Kidney epithelial cell (primary cell): ENCODE measurements at regions not wholly inside any gene's neighbourhood (a gene's known extent, or its start where the extent isn't known, plus 50 kb on each side); places are given as distances from the start of the nearest gene placed in this dataset.

ENCODE experiments used
- DNase-seq: peaks from one replicate; pipeline ENCODE4 v3.0.0-alpha.2; 2010; ENCODE audit warnings: low read depth
- H3K27me3 ChIP-seq: 2 replicates; pipeline ENCODE4 v1.6.0; 2011; ENCODE audit warnings: low read length; ENCODE audit not compliant: control insufficient read depth, insufficient read depth
- H3K36me3 ChIP-seq: 2 replicates; pipeline ENCODE4 v1.5.1; 2011; ENCODE audit warnings: low read length; ENCODE audit not compliant: control insufficient read depth, insufficient read depth
- H3K4me3 ChIP-seq: 2 replicates; pipeline ENCODE4 v1.5.1; 2011; ENCODE audit warnings: low read depth, mild to moderate bottlenecking, control low read depth, low read length
- TF ChIP-seq, protein P1 (sequence below): IDR thresholded peaks from 2 replicates; pipeline ENCODE4 v1.5.1; 2011; ENCODE audit warnings: mild to moderate bottlenecking, moderate library complexity, low read length, control low read depth, inconsistent platforms; ENCODE audit not compliant: insufficient read depth, poor library complexity, severe bottlenecking

DNA sequence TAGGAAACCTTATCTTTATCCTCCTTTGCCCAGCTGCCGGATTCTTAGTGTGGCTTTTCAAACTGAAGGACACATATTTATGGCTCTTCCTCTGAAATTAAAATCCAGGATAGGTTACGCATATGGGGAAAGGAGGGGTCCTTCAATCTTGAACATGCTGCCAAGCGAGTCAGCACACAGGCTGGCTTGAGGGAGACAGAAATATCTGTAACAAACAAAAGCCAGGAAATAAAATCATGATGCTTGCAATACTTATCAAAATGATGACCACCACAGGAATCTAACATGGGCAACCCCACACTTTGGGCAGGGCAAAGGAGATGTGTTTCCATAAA is 196.4 kb upstream of the LDB2 start:
- TF ChIP-seq, protein P1, sequence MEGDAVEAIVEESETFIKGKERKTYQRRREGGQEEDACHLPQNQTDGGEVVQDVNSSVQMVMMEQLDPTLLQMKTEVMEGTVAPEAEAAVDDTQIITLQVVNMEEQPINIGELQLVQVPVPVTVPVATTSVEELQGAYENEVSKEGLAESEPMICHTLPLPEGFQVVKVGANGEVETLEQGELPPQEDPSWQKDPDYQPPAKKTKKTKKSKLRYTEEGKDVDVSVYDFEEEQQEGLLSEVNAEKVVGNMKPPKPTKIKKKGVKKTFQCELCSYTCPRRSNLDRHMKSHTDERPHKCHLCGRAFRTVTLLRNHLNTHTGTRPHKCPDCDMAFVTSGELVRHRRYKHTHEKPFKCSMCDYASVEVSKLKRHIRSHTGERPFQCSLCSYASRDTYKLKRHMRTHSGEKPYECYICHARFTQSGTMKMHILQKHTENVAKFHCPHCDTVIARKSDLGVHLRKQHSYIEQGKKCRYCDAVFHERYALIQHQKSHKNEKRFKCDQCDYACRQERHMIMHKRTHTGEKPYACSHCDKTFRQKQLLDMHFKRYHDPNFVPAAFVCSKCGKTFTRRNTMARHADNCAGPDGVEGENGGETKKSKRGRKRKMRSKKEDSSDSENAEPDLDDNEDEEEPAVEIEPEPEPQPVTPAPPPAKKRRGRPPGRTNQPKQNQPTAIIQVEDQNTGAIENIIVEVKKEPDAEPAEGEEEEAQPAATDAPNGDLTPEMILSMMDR = no peak
- H3K4me3 ChIP-seq = no peak overlapping the region
- DNase-seq = no peak
- no peaks in the 10 kb centered on the region for H3K27me3 ChIP-seq
- no peaks in the 10 kb centered on the region for H3K36me3 ChIP-seq

DNA sequence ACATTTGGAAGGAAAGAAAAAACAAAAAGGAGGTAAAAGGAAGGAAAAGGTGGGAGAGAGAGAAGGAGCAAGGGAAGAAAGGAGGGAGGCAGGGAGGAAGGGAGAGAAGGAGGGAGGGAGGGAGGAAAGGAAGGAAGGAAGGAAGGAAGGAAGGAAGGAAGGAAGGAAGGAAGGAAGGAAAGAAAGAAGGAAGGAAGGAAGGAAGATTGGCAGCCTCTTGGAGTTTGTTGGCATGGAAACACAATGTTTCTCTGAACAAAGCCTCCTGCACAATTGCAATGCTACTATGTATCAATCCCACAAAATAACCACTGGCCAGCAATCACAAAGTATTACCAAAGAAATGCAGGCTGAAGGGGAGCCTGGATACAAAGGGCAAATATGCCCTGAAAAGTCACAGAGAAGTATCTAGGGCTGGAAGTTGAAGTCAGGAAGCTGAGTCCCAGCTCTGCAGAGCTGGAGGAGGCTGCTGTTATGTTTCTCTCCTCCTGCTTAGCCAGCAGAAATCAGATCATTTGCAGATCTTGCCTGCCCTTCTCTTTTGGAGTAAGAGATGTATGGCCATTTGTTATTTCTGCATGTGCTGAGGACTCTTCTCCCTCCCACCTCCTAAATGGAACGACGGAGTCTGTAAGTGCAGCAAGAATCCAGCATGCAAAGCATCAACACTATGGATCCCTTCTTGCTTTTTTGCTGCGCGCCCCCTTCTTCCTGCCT is 195.9 kb upstream of the LDB2 start:
- DNase-seq = no peak
- H3K27me3 ChIP-seq = no peaks in the 10 kb centered on the region
- H3K4me3 ChIP-seq = no peak overlapping the region
- TF ChIP-seq, protein P1 = no peak
- no peaks in the 10 kb centered on the region for H3K36me3 ChIP-seq

- TF ChIP-seq, protein P1 = no peak
- Histone ChIP-seq H3K27me3 (no peaks in the 10 kb centered on the region), H3K4me3 (no peak overlapping the region), H3K36me3 (no peaks in the 10 kb centered on the region)
- DNase-seq = no peak
Measured at GRCh38 chr4:17093481-17093880, 195.0 kb upstream of the LDB2 start.

GRCh38 chr4:17092736-17093437 is 194.4 kb upstream of the LDB2 start:
- TF ChIP-seq, protein P1 = no peak
- Histone ChIP-seq H3K27me3 (no peaks in the 10 kb centered on the region), H3K36me3 (no peaks in the 10 kb centered on the region), H3K4me3 (no peak overlapping the region)
- DNase-seq = no peak

- TF ChIP-seq, protein P1 = no peak
- no peak overlapping the region for H3K4me3 ChIP-seq
- H3K36me3 ChIP-seq = no peaks in the 10 kb centered on the region
- no peak for DNase-seq
- H3K27me3 ChIP-seq = no peaks in the 10 kb centered on the region
Measured at GRCh38 chr4:17091104-17091503, 192.7 kb upstream of the LDB2 start.

DNA sequence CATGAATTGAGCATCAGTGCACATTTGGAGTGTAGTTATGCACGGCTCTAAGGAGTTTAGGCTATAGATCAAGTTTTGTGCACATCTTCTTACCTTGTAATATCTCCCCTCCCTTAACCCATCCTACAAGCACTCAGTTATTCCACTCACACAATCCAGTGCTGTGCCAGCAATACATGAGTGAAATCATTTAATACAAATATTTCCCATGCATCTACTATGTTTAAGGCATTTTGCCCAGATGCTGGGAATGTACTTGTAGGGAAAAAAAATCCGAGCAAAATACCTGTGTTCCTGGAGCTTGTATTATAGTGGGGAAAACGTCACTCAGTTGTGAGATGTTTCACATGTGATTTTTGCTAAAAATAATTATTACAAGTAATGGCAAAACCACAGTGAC is 191.6 kb upstream of the LDB2 start:
- TF ChIP-seq, protein P1 = no peak
- Histone ChIP-seq H3K4me3 (no peak overlapping the region), H3K27me3 (no peaks in the 10 kb centered on the region), H3K36me3 (no peaks in the 10 kb centered on the region)
- no peak for DNase-seq
